GM12872 (cell line): ENCODE measurements at regions not wholly inside any gene's neighbourhood (a gene's known extent, or its start where the extent isn't known, plus 50 kb on each side); places are given as distances from the start of the nearest gene placed in this dataset.

ENCODE experiments used
- TF ChIP-seq, protein P1 (sequence below): IDR thresholded peaks from 3 replicates; pipeline ENCODE4 v1.5.1; 2011; ENCODE audit warnings: low read depth, mild to moderate bottlenecking, low read length, moderate library complexity; ENCODE audit not compliant: insufficient read depth

DNA sequence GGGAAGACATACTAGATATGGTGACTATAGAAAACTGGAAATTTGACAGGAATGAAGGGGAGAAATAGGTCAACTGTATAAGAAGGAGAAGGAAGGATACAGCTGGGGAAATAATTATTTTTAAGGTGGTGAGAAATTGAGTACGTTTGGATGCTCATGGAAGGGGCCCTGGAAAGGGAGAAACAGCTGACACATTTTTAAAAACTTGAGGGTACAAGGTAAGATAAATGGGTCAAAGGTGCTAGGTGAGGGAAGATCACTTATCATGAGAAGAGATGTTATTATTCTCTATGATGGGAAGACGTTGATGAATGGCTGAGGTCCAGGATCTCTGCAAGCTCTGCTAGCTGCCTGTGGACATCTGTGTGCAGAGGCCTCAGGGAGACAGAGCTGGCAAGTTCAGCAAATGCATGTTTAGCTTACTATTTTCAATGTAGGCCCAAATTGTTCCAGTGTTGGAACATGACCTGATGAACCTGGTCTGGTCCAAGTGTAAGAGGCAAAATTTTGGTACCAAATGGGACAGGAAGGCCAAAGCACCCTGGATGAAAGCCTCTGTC, 181.7 kb downstream of the MTRR start:
- TF ChIP-seq, protein P1, sequence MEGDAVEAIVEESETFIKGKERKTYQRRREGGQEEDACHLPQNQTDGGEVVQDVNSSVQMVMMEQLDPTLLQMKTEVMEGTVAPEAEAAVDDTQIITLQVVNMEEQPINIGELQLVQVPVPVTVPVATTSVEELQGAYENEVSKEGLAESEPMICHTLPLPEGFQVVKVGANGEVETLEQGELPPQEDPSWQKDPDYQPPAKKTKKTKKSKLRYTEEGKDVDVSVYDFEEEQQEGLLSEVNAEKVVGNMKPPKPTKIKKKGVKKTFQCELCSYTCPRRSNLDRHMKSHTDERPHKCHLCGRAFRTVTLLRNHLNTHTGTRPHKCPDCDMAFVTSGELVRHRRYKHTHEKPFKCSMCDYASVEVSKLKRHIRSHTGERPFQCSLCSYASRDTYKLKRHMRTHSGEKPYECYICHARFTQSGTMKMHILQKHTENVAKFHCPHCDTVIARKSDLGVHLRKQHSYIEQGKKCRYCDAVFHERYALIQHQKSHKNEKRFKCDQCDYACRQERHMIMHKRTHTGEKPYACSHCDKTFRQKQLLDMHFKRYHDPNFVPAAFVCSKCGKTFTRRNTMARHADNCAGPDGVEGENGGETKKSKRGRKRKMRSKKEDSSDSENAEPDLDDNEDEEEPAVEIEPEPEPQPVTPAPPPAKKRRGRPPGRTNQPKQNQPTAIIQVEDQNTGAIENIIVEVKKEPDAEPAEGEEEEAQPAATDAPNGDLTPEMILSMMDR: no peak

DNA sequence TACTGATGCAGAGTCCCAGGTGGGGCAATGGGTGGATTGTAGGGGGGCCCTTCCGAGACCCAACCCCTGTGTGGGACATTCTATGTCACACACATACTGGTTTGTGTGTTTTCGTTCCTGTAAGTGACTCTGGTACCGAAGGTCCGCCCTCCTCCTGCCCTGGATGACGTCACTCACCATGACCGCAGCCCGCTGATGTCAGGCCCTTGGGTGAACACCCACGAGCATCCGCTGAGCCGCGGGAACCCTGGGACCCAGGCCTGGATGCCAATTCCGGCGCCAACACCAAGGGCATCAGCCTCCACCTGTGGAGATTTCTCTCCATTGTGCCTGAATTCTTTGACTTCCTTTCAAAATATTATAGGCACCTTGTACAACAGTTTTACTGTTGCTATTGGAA, 184.3 kb downstream of the MTRR start:
- TF ChIP-seq, protein P1: no peak

GRCh38 chr5:8057769-8058168, 188.8 kb downstream of the MTRR start:
- TF ChIP-seq, protein P1: no peak

GRCh38 chr5:8058616-8059190, 189.8 kb downstream of the MTRR start:
- TF ChIP-seq, protein P1: no peak

GRCh38 chr5:8059337-8059736, 190.4 kb downstream of the MTRR start:
- TF ChIP-seq, protein P1: no peak

GRCh38 chr5:8060235-8060952, 191.4 kb downstream of the MTRR start:
- TF ChIP-seq, protein P1: no peak

DNA sequence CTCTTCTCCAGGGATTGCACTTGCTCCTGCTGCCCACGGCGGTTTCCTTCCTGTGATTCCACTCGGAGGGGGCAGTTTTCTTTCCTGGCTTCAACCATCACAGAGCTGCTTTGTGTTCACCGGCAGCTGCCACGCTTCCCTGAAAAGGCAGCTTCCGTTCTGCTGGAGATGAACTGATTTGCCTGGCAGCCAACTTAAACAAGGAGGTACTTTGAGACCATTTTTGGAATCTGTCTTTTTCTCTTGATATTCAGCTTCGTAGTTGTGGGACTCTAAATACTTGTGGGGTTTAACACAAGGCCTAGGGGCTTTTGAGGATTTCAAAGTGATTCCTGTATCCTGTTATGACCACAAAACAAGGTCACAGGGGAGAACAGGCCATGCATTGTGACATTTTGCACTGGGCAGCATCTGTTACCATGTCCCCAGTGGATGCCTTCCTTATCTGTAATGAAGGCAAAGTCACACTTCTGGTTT, 192.0 kb downstream of the MTRR start:
- TF ChIP-seq, protein P1: no peak
